ENCODE measurements at regions not wholly inside any gene's neighbourhood (a gene's known extent, or its start where the extent isn't known, plus 50 kb on each side); places are given as distances from the start of the nearest gene placed in this dataset.

GRCh38 chr9:81116340-81117137 is 572.8 kb downstream of the TLE1 start:
- TF ChIP-seq POLR2A (IDR thresholded peaks at IDR 0.05) (no peak), CTCF (IDR thresholded peaks at IDR 0.05) (no peak)
